ENCODE measurements at regions not wholly inside any gene's neighbourhood (a gene's known extent, or its start where the extent isn't known, plus 50 kb on each side); places are given as distances from the start of the nearest gene placed in this dataset.

DNA sequence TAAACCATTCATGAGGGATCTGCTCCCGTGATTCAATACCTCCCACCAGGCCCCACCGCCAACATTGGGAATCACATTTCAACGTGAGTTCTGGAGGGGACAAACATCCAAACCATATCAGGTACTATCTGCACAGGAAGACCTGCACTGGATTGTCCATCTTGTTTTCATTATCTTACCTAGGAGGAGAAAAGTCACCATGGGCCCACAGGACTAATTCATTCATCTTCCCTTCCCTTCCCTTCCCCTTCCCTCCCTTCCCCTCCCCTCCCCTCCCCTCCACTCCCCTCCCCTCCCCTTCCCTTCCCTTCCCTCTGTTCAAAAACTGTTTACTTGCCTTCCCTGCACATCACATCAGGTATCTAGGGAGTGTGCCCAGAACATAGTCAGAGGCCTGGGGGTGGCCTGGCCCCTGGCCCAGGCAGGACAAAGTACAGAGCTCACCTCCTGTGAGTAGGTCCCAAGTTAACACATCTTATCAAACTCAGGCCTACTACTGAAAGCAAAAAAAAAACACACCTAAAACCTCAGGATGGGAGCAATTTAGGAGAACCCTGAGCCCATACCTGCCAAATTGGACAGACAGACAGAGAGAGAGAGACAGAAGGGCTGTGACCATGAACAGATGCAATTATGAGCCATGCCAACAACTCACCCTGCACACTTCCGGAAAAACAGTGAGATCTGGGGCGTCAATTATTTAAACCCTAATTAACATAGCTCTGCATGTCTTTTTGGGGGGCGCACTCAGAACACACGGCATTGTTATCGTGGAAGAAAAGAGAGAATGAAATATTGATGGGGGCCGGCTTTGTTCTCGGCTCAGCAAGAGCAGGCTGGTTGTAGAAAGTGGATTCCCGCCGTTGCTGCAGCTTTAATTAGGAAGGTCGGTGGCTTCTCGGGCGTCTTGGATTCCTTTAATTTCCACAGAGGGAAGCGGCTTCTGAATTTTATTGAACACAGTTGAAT lies 151.2 kb downstream of the IRX5 start:
- no peak overlapping the region for H3K4me3 ChIP-seq (ENCODE audit: low read depth, low read length)
- TF ChIP-seq, protein P1, sequence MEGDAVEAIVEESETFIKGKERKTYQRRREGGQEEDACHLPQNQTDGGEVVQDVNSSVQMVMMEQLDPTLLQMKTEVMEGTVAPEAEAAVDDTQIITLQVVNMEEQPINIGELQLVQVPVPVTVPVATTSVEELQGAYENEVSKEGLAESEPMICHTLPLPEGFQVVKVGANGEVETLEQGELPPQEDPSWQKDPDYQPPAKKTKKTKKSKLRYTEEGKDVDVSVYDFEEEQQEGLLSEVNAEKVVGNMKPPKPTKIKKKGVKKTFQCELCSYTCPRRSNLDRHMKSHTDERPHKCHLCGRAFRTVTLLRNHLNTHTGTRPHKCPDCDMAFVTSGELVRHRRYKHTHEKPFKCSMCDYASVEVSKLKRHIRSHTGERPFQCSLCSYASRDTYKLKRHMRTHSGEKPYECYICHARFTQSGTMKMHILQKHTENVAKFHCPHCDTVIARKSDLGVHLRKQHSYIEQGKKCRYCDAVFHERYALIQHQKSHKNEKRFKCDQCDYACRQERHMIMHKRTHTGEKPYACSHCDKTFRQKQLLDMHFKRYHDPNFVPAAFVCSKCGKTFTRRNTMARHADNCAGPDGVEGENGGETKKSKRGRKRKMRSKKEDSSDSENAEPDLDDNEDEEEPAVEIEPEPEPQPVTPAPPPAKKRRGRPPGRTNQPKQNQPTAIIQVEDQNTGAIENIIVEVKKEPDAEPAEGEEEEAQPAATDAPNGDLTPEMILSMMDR (IDR thresholded peaks at IDR 0.05; ENCODE audit: control insufficient read depth, extremely low read depth, insufficient read depth) = no peak
- DNase-seq (ENCODE audit: low read depth) = no peak

- TF ChIP-seq, protein P1 (IDR thresholded peaks at IDR 0.05; ENCODE audit: control insufficient read depth, extremely low read depth, insufficient read depth) = no peak
- no peak overlapping the region for H3K4me3 ChIP-seq (ENCODE audit: low read depth, low read length)
- DNase-seq (ENCODE audit: low read depth) = no peak
These were observed 151.9 kb downstream of the IRX5 start for GRCh38 chr16:55082591-55082976.

DNA sequence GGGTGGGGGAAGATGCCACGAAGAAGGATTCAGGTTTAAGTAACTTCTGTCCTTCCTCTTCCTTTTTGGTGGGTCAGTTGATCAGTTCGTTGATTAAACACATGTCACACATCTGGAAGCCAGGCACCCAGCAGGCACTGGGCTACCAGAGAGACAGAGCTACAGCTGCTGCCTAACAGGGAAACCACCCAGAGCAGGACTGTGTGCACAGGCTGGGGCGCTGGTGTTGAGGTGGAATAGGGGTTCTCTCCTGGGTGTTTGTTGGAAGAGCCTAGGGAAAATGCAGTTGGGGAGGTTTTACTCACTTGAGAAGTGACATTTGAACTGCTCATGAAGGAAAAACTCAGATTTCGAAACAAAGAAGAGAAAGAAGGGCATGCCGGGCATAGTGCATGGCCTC lies 152.4 kb downstream of the IRX5 start:
- H3K4me3 ChIP-seq (ENCODE audit: low read depth, low read length) = no peak overlapping the region
- no peak for DNase-seq (ENCODE audit: low read depth)
- TF ChIP-seq, protein P1 (IDR thresholded peaks at IDR 0.05; ENCODE audit: control insufficient read depth, extremely low read depth, insufficient read depth) = no peak

GRCh38 chr16:55088098-55088497 lies 157.4 kb downstream of the IRX5 start:
- TF ChIP-seq, protein P1 (IDR thresholded peaks at IDR 0.05; ENCODE audit: control insufficient read depth, extremely low read depth, insufficient read depth) = no peak
- H3K4me3 ChIP-seq (ENCODE audit: low read depth, low read length) = no peak overlapping the region
- DNase-seq (ENCODE audit: low read depth) = no peak

GRCh38 chr16:55089600-55089999 lies 158.9 kb downstream of the IRX5 start:
- H3K4me3 ChIP-seq (ENCODE audit: low read depth, low read length) = no peak overlapping the region
- no peak for DNase-seq (ENCODE audit: low read depth)
- TF ChIP-seq, protein P1 (IDR thresholded peaks at IDR 0.05; ENCODE audit: control insufficient read depth, extremely low read depth, insufficient read depth) = no peak

GRCh38 chr16:55091213-55091870 lies 160.7 kb downstream of the IRX5 start:
- DNase-seq (ENCODE audit: low read depth) = no peak
- H3K4me3 ChIP-seq (ENCODE audit: low read depth, low read length) = no peak overlapping the region
- TF ChIP-seq, protein P1 (IDR thresholded peaks at IDR 0.05; ENCODE audit: control insufficient read depth, extremely low read depth, insufficient read depth) = no peak

Data from LNCaP clone FGC (cell line).